MCF 10A (cell line): ENCODE measurements at regions not wholly inside any gene's neighbourhood (a gene's known extent, or its start where the extent isn't known, plus 50 kb on each side); places are given as distances from the start of the nearest gene placed in this dataset.

ENCODE experiments used
- BruUV-seq: library from RNA; stranded (reverse); fragments of 400-500 nt; replicated peaks from 2 replicates; lab custom pipeline; 2021; lab: Mats Ljungman, UMichigan
- CTCF ChIA-PET: fragments of 300-600 bp; sonication (Branson Sonifier 250); formaldehyde crosslinking; extraction: SDS; loops from one replicate; lab custom pipeline; 2021; ENCODE audit warnings: antibody characterized with exemption, inconsistent platforms; lab: Yijun Ruan, JAX
- POLR2A ChIA-PET: fragments of 300-600, 350-650 bp; sonication (Branson Sonifier 250); formaldehyde crosslinking; extraction: SDS; loops from one replicate; lab custom pipeline; 2020; ENCODE audit warnings: antibody characterized with exemption, inconsistent platforms; lab: Yijun Ruan, JAX
- DNase-seq: peaks from one replicate; pipeline ENCODE4 v3.0.0-alpha.2; 2018; ENCODE audit not compliant: unreplicated experiment
- H3K27ac Mint-ChIP-seq: one replicate; pipeline ENCODE4 v1.8.0; 2022; ENCODE audit warnings: mild to moderate bottlenecking, low read depth, mixed read lengths; ENCODE audit not compliant: unreplicated experiment
- H3K27me3 Mint-ChIP-seq: one replicate; pipeline ENCODE4 v1.8.0; 2022; ENCODE audit warnings: mixed read lengths; ENCODE audit not compliant: insufficient read depth, unreplicated experiment
- H3K36me3 Mint-ChIP-seq: one replicate; pipeline ENCODE4 v1.8.0; 2022; ENCODE audit warnings: mild to moderate bottlenecking, moderate library complexity, mixed read lengths; ENCODE audit not compliant: insufficient read depth, unreplicated experiment
- H3K4me1 Mint-ChIP-seq: one replicate; pipeline ENCODE4 v1.8.0; 2022; ENCODE audit warnings: mixed read lengths; ENCODE audit not compliant: insufficient read depth, unreplicated experiment
- H3K4me3 Mint-ChIP-seq: one replicate; pipeline ENCODE4 v1.8.0; 2022; ENCODE audit warnings: mild to moderate bottlenecking, moderate library complexity, mixed read lengths; ENCODE audit not compliant: unreplicated experiment
- H3K9me3 Mint-ChIP-seq: one replicate; pipeline ENCODE4 v1.8.0; 2022; ENCODE audit warnings: mixed read lengths; ENCODE audit not compliant: unreplicated experiment
- CTCF ChIP-seq: fragments of 200-600 bp; IDR thresholded peaks from one replicate; pipeline ENCODE4 v1.8.0; 2022; ENCODE audit warnings: antibody characterized with exemption, mild to moderate bottlenecking; ENCODE audit not compliant: unreplicated experiment
- intact Hi-C: fragments of 100-400 bp; cut with micrococcal nuclease; formaldehyde crosslinking; loops from 2 replicates; pipeline ENCODE4 v1.14.1; 2022

DNA sequence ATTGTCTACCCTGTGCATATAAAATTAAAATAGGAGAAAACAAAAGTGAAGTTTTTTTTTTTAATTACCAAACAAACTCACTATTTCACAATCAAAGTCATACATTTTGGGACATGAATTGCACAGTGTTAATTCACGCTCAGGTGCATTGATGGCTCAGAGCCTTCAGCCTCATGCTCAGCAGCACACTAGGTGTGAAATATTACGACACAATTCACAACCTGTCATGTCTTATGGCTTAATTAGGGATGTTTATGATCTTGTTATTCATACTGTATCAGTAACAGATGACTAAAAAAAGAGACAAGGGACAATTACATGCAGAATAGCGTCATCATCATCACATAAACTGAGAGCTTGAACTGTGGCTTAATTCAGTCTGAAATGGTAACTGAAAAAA lies 2005.5 kb upstream of the PCDH20 start:
- Mint-ChIP-seq H3K4me3 (no peak overlapping the region), H3K4me1 (peaks cover 5% of the 10 kb centered on the region), H3K36me3 (no peaks in the 10 kb centered on the region), H3K27ac (no peak overlapping the region), H3K27me3 (no peaks in the 10 kb centered on the region), H3K9me3 (no peaks in the 10 kb centered on the region)
- no TSS peak for BruUV-seq
- TF ChIP-seq CTCF = no peak
- DNase-seq = no peak
- intact Hi-C loops = no loop called here
- CTCF ChIA-PET = no interaction called here
- POLR2A ChIA-PET = no interaction called here

DNA sequence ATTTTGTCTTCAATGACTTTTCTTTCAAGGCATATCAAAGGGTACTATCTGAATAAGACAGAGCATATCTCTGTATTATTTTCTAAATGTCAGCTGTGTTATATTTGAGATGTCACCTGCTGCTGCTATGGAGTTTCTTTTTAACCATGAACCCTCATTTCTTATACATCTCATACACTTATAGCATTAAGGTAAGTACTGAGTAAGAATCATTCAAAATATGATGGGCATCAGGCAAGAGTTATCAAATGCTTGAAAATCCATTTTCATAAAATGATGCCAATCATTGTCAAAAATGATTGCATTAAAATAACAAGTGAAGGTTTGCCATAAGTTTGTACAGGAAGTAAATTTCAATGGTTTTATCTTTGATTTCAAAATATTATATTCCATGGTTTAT lies 2005.0 kb upstream of the PCDH20 start:
- TF ChIP-seq CTCF = no peak
- no peak for DNase-seq
- no TSS peak for BruUV-seq
- CTCF ChIA-PET = no interaction called here
- Mint-ChIP-seq H3K27ac (no peak overlapping the region), H3K4me3 (no peak overlapping the region), H3K9me3 (no peaks in the 10 kb centered on the region), H3K4me1 (peaks cover 5% of the 10 kb centered on the region), H3K27me3 (no peaks in the 10 kb centered on the region), H3K36me3 (no peaks in the 10 kb centered on the region)
- POLR2A ChIA-PET = no interaction called here
- intact Hi-C loops = no loop called here

DNA sequence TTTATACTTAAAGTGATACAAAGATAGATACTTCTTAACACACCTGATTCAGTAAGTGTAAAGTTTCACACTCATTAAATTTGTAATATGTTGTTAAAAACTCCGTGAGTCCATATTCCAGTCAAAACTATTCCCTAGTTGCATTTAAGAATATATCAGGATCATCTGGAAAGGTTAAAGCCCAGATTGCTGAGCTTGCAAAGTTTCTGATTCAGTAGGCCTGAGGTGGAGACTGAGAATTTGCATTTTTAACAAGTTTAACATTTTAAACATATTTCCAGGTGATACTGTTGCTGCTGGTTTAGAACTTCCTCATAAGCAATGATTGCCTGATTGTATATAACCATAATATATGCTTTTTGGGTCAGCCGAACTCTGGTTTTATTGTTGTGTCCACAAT lies 1998.6 kb upstream of the PCDH20 start:
- intact Hi-C loops = no loop called here
- ChIA-PET POLR2A (no interaction called here), CTCF (no interaction called here)
- TF ChIP-seq CTCF = no peak
- no peak overlapping the region for H3K27ac Mint-ChIP-seq
- BruUV-seq = no TSS peak
- H3K9me3 Mint-ChIP-seq = no peaks in the 10 kb centered on the region
- DNase-seq = no peak
- H3K27me3 Mint-ChIP-seq = no peaks in the 10 kb centered on the region
- peaks cover 5% of the 10 kb centered on the region for H3K4me1 Mint-ChIP-seq
- no peaks in the 10 kb centered on the region for H3K36me3 Mint-ChIP-seq
- no peak overlapping the region for H3K4me3 Mint-ChIP-seq

DNA sequence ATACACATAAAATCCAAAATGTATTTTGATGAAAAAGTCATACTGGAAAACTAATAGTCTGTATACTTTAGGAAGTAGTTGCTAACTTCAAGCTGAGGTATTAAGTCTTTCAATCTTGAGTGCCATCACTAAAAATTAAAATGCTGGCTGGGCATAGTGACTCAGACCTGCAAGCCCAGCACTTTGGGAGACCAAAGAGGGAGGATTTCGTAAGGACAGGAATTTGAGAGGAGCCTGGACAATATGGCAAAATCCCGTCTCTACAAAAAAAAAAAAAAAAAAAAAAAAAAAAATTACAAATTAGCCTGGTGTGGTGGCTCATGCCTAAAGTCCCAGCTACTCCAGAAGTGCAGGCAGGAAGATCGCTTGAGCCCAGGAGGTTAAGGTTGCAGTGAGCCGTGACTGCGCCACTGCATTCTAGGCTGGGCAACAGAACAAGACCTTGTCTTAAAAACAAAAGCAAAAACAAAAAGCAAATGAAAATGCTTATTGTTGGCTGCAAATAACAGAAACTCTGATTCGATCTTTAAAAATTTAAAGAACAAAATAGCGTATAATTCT lies 1994.2 kb upstream of the PCDH20 start:
- Mint-ChIP-seq H3K4me1 (no peaks in the 10 kb centered on the region), H3K9me3 (peaks cover 5% of the 10 kb centered on the region), H3K27me3 (no peaks in the 10 kb centered on the region), H3K27ac (no peak overlapping the region), H3K4me3 (no peak overlapping the region), H3K36me3 (no peaks in the 10 kb centered on the region)
- ChIA-PET CTCF (interaction anchor here (0.6 kb wide), 1 partner anchor 20 kb away, joined by 3 read pairs; no protein-coding TSS in a partner anchor), POLR2A (no interaction called here)
- BruUV-seq = no TSS peak
- TF ChIP-seq CTCF = no peak
- peak; percentile 11 for DNase-seq
- intact Hi-C loops = no loop called here
